NT2/D1 (cell line): ENCODE measurements at regions not wholly inside any gene's neighbourhood (a gene's known extent, or its start where the extent isn't known, plus 50 kb on each side); places are given as distances from the start of the nearest gene placed in this dataset.

Experiments
- DNase-seq: peaks from one replicate; pipeline ENCODE4 v3.0.0-alpha.2; 2011; ENCODE audit warnings: low read depth, low spot score
- H3K27me3 ChIP-seq: 2 replicates; pipeline ENCODE4 v1.6.0; 2011; ENCODE audit warnings: mild to moderate bottlenecking; ENCODE audit not compliant: insufficient read length, insufficient read depth
- H3K36me3 ChIP-seq: 2 replicates; pipeline ENCODE4 v1.6.1; 2011; ENCODE audit warnings: mild to moderate bottlenecking, low read length, mixed read lengths; ENCODE audit not compliant: insufficient read depth, insufficient read length
- H3K4me1 ChIP-seq: 2 replicates; pipeline ENCODE4 v1.5.1; 2011; ENCODE audit not compliant: insufficient read depth, insufficient read length
- H3K4me3 ChIP-seq: 2 replicates; pipeline ENCODE4 v1.5.1; 2011; ENCODE audit warnings: low read depth; ENCODE audit not compliant: insufficient read length
- H3K9ac ChIP-seq: 2 replicates; pipeline ENCODE4 v1.6.0; 2011; ENCODE audit warnings: low read depth; ENCODE audit not compliant: insufficient read length
- H3K9me3 ChIP-seq: 2 replicates; pipeline ENCODE4 v1.5.1; 2011; ENCODE audit warnings: mild to moderate bottlenecking, low read length; ENCODE audit not compliant: insufficient read depth
- SUZ12 ChIP-seq: IDR thresholded peaks from 2 replicates; pipeline ENCODE4 v1.6.1; 2011; ENCODE audit not compliant: insufficient read length, insufficient read depth; ENCODE audit errors: extremely low read depth
- YY1 ChIP-seq: IDR thresholded peaks from 2 replicates; pipeline ENCODE4 v1.6.1; 2011; ENCODE audit not compliant: insufficient read length, insufficient read depth
- ZNF274 ChIP-seq: IDR thresholded peaks from 2 replicates; pipeline ENCODE4 v1.6.1; 2011; ENCODE audit warnings: mild to moderate bottlenecking, low read depth, low read length

DNA sequence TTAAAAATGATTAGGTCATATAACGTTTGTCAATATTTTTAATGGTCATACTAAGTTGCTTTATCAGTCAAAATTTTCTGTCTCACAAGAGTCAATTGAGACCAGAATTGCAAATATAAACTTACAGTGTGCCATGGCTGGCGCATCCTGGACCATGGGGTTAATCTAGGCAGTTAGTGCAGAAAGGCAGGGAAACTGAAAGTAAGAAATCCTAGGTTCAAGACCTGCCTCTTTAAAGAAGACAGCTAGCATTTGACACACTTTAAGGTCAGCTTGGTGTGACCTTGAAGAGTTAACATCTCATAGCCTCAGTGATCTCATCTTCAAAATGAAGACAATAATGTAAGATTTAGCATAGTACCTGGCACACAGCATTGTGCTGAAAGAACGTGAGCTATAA, 210.0 kb upstream of the DAB1 start:
- no peaks in the 10 kb centered on the region for H3K9me3 ChIP-seq
- no peak overlapping the region for H3K9ac ChIP-seq
- TF ChIP-seq SUZ12 = no peak
- TF ChIP-seq ZNF274 = no peak
- TF ChIP-seq YY1 = no peak
- no peak for DNase-seq
- no peaks in the 10 kb centered on the region for H3K27me3 ChIP-seq
- no peaks in the 10 kb centered on the region for H3K36me3 ChIP-seq
- H3K4me1 ChIP-seq = no peaks in the 10 kb centered on the region
- H3K4me3 ChIP-seq = no peak overlapping the region

DNA sequence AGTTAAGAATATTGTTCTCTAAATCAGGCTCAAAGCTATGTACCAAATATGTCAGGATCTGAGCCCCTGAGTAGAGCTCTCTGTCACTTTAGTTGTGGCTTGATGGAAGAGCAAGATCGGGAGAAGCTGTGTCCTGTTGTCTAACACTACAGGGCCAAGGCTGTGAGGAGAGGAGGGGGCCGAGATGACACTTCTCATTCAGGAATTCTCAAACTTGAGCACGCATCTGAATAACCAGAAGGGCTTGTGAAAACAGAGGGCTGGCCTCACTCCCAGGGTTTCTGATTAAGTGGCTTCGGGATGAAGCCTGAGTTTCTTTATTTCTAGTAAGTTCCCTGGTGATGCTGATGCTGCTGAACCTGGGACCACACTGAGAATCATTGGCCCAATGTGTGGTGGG, 209.2 kb upstream of the DAB1 start:
- H3K4me1 ChIP-seq = no peaks in the 10 kb centered on the region
- TF ChIP-seq YY1 = no peak
- H3K9me3 ChIP-seq = no peaks in the 10 kb centered on the region
- H3K36me3 ChIP-seq = no peaks in the 10 kb centered on the region
- peak; percentile 48 for DNase-seq
- no peaks in the 10 kb centered on the region for H3K27me3 ChIP-seq
- no peak overlapping the region for H3K9ac ChIP-seq
- H3K4me3 ChIP-seq = no peak overlapping the region

DNA sequence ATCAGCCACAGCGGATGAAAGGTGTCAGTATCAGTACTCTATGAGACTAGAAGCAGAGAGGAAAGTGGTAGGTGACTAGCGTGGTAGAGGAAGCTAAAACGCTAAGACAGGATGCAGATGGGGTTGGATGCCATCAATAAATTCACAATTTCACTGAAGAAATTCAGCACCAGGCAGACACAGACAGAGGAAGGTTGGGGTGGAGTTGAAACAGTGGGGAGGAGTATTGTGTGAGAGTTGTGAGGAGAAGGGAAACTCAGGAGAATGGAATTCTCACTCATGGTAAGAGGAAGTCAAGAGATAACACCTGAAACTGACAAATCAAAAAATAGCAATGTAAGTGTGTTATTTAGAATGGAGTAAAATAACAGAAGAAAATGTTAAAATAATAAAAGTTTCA, 208.5 kb upstream of the DAB1 start:
- H3K36me3 ChIP-seq = no peaks in the 10 kb centered on the region
- no peak overlapping the region for H3K4me3 ChIP-seq
- DNase-seq = no peak
- no peaks in the 10 kb centered on the region for H3K27me3 ChIP-seq
- TF ChIP-seq ZNF274 (no peak), YY1 (no peak), SUZ12 (no peak)
- no peaks in the 10 kb centered on the region for H3K4me1 ChIP-seq
- no peaks in the 10 kb centered on the region for H3K9me3 ChIP-seq
- no peak overlapping the region for H3K9ac ChIP-seq

DNA sequence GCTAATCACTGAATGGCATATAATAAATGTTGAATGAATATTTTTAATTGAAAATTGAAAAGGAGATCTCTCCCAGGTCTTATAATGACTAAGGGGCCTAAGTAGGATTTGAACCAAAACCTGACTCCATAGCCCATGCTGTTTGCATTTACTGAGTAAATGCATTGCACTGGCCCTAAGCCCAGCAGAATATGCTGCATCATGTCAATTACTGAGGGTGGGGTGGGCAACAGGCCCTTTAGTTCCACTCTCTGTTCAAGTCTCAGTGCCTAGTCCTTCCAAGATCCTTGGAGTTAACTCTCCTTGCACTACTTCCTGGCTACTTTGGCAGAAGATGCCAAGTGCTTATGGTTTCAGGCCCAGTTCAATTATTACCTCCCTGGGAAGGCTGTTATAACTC, 203.8 kb upstream of the DAB1 start:
- Histone ChIP-seq H3K36me3 (no peaks in the 10 kb centered on the region), H3K9me3 (no peaks in the 10 kb centered on the region), H3K4me3 (no peak overlapping the region), H3K4me1 (no peaks in the 10 kb centered on the region), H3K9ac (no peak overlapping the region), H3K27me3 (no peaks in the 10 kb centered on the region)
- TF ChIP-seq ZNF274 = no peak
- TF ChIP-seq SUZ12 = no peak
- TF ChIP-seq YY1 = no peak
- no peak for DNase-seq

DNA sequence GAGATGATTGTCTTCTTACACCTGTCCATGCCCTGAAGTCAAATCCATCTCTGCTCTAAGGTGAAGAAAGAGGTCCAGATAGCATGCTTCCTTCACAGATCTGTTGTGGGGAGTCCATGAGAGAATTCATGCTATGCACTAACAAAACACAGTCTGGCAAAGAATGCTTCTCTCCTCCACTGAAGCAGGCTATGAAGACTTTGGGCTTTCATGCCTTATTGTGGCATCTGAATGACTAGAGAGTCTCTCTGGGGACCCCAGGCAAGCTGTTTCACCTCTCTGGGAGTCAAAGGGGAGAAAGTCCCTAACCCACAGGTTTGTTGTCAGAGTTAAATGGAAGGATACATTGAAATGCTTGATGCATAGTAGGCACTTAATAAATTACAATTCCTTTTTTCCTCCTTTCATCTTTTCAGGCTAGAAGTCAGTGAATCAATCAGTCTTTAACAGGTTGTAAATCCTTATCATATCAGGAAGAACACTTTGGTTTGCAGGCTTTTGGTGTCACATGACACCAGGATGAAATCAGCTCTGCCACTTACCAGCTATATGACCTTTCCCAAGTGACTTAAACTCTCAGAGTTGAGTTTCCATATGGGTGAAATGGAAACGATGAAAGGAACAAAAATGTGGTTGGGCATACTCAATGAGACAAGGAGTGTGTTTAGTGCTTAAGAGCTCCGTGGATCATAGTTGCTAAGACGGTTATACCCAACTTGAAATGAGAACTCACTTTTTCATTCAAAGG, 200.1 kb upstream of the DAB1 start:
- no peaks in the 10 kb centered on the region for H3K4me1 ChIP-seq
- H3K9ac ChIP-seq = no peak overlapping the region
- H3K4me3 ChIP-seq = no peak overlapping the region
- TF ChIP-seq SUZ12 (no peak), ZNF274 (no peak)
- H3K9me3 ChIP-seq = no peaks in the 10 kb centered on the region
- no peaks in the 10 kb centered on the region for H3K36me3 ChIP-seq
- no peaks in the 10 kb centered on the region for H3K27me3 ChIP-seq
- DNase-seq = no peak

DNA sequence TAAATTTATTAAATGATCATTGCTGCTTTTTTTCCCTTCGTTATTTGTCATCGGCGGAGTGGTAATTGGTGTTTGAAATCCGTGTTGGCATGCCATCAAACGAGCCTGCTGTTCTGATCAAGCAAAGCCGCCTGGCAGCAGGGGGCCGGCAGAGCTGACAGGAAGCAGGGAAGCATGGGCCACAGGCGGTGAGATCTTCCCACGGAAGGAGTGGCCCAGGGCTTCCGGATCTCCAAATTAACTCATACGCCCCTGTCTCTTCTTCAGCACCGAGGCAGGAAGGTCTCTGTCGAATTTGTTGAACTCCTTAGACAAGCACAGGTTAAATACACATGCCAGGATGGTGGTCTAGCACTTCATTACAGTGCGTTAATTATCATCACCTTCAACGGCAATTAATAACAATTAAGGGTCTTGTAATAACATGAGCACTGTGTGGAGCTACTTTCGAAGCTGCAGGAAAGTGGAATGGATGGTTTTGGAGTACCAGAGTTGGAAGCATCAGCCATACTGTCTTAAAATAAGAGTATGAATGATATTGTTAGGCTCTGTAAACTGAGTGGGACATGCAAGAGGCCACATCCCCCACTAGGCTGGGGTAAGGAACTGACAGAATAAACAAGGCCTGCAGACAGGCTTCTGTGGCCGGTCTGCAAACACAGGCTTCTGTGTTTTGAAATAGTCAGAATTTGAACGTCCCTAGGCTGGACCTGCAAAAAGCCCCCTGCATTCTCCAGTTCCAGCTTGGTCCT, 199.4 kb upstream of the DAB1 start:
- H3K9ac ChIP-seq = no peak overlapping the region
- H3K36me3 ChIP-seq = no peaks in the 10 kb centered on the region
- TF ChIP-seq ZNF274 = no peak
- H3K27me3 ChIP-seq = no peaks in the 10 kb centered on the region
- H3K4me3 ChIP-seq = no peak overlapping the region
- H3K9me3 ChIP-seq = no peaks in the 10 kb centered on the region
- no peak for DNase-seq
- no peaks in the 10 kb centered on the region for H3K4me1 ChIP-seq

DNA sequence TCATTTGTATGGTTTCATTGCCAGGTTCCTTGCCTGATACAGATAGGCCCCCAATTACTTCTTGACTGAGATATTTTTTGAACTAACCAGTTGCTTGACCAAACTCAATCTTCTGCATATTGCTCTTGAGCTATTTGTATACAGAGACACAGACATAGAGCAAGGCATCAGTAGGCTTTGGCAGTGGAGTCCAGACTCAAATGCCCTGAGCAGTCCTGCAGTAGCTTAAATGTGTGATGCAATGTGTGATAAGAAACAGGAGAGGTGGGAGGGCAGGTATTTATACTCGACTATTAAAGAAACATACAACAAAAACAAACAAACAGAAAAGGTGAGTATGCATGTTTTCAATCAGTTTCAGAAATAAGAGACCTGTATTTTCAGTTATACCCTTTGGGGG, 197.9 kb upstream of the DAB1 start:
- H3K36me3 ChIP-seq = no peaks in the 10 kb centered on the region
- H3K27me3 ChIP-seq = no peaks in the 10 kb centered on the region
- no peaks in the 10 kb centered on the region for H3K4me1 ChIP-seq
- no peak overlapping the region for H3K9ac ChIP-seq
- H3K4me3 ChIP-seq = no peak overlapping the region
- TF ChIP-seq SUZ12 (no peak), ZNF274 (no peak), YY1 (no peak)
- H3K9me3 ChIP-seq = no peaks in the 10 kb centered on the region
- DNase-seq = no peak
